SH-SY5Y (cell line): ENCODE measurements at regions not wholly inside any gene's neighbourhood (a gene's known extent, or its start where the extent isn't known, plus 50 kb on each side); places are given as distances from the start of the nearest gene placed in this dataset.

Source experiments
- GATA2 ChIP-seq: IDR thresholded peaks from 2 replicates; pipeline ENCODE4 v1.6.1; 2011; ENCODE audit warnings: mild to moderate bottlenecking, low read depth, low read length
- GATA3 ChIP-seq: IDR thresholded peaks from 2 replicates; pipeline ENCODE4 v1.6.1; 2011; ENCODE audit warnings: low read depth, mild to moderate bottlenecking, low read length, moderate library complexity

DNA sequence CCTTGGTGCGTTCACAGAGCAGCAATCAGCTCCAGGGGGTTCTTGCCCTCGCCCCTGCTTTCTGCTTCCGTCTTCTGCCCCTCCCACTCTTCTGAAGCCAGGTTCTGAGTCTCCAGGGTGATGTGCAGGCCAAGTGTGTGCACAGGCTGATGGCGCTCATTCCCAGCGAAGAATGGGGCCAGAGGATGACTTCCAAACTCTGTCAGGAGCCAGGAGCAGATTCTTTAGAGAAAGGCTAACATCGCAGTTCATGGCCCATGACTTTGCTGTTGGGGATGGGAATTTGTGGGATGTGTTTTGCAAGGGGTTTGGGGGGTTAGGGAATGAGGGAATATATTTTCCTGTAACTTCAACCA lies 56.1 kb upstream of the CCN6 start:
- TF ChIP-seq GATA2, result no peak
- no peak for TF ChIP-seq GATA3
